H1 (cell line): ENCODE measurements at regions not wholly inside any gene's neighbourhood (a gene's known extent, or its start where the extent isn't known, plus 50 kb on each side); places are given as distances from the start of the nearest gene placed in this dataset.

ENCODE experiments used
- CTCF ChIA-PET: fragments of 300-600 bp; sonication (Branson Sonifier 250); formaldehyde crosslinking; loops from one replicate; lab custom pipeline; 2021; ENCODE audit not compliant: partially characterized antibody; lab: Charles Lee
- POLR2A ChIA-PET: fragments of 300-600 bp; sonication (Branson Sonifier 250); formaldehyde crosslinking; loops from one replicate; lab custom pipeline; 2021; ENCODE audit warnings: inconsistent platforms; ENCODE audit not compliant: partially characterized antibody; lab: Charles Lee
- DNase-seq, 2 experiments: peaks; one replicate each; pipeline versions ENCODE4 v3.0.0 to v3.0.0-alpha.2; 2010 to 2022; ENCODE audit warnings: low spot score in 2 of 2, low read depth in 1 of 2, mixed read lengths in 1 of 2
- FAIRE-seq: peaks from 2 replicates; lab custom pipeline; 2011; peaks lifted over from hg19 to GRCh38; lab: Jason Lieb, UNC
- H2AFZ ChIP-seq: 2 replicates; pipeline ENCODE4 v1.8.1; 2012; ENCODE audit warnings: low read length, inconsistent platforms
- H2AK5ac ChIP-seq: 2 replicates; pipeline ENCODE4 v1.6.1; 2013; ENCODE audit warnings: low read depth, low read length
- H2BK120ac ChIP-seq: replicated peaks from 2 replicates; pipeline ENCODE3; 2013; ENCODE audit warnings: low read depth, low read length, inconsistent platforms
- H2BK12ac ChIP-seq: 2 replicates; pipeline ENCODE4 v1.6.1; 2013; ENCODE audit warnings: low read depth, low read length
- H2BK15ac ChIP-seq: 2 replicates; pipeline ENCODE4 v1.6.1; 2013; ENCODE audit warnings: low read length
- H2BK20ac ChIP-seq: 2 replicates; pipeline ENCODE4 v1.6.1; 2013; ENCODE audit warnings: low read length
- H2BK5ac ChIP-seq: 2 replicates; pipeline ENCODE4 v1.6.1; 2013; ENCODE audit warnings: low read depth, low read length
- H3K14ac ChIP-seq: 2 replicates; pipeline ENCODE4 v1.6.1; 2013; ENCODE audit warnings: inconsistent platforms; ENCODE audit not compliant: insufficient read length
- H3K18ac ChIP-seq: 2 replicates; pipeline ENCODE4 v1.6.1; 2013; ENCODE audit warnings: low read length; ENCODE audit errors: extremely low read depth
- H3K23ac ChIP-seq: 2 replicates; pipeline ENCODE4 v1.6.1; 2013; ENCODE audit warnings: inconsistent platforms; ENCODE audit not compliant: insufficient read length
- H3K23me2 ChIP-seq: 2 replicates; pipeline ENCODE4 v1.6.1; 2013; ENCODE audit warnings: low read depth, low read length
- H3K27ac ChIP-seq: 2 replicates; pipeline ENCODE4 v1.6.1; 2011; ENCODE audit warnings: low read depth, low read length, inconsistent platforms
- H3K27me3 ChIP-seq, 4 experiments: replicated peaks in 1 of 4; 1 replicate in 1 of 4; 2 replicates in 3 of 4; pipeline versions ENCODE4 v1.6.1 to v1.8.1; 2011 to 2013; ENCODE audit warnings: low read length in 3 of 4, mild to moderate bottlenecking in 3 of 4, inconsistent platforms in 2 of 4, mixed read lengths in 2 of 4, moderate library complexity in 1 of 4; ENCODE audit not compliant: control insufficient read depth in 3 of 4, insufficient read depth in 3 of 4; ENCODE audit errors: extremely low read depth in 1 of 4
- H3K36me3 ChIP-seq, 4 experiments: 2 replicates each; pipeline versions ENCODE4 v1.6.1 to v1.8.1; 2011 to 2013; ENCODE audit warnings: mild to moderate bottlenecking in 4 of 4, low read length in 3 of 4, moderate library complexity in 2 of 4, control low read depth in 1 of 4, inconsistent platforms in 1 of 4; ENCODE audit not compliant: insufficient read depth in 4 of 4, control insufficient read depth in 2 of 4
- H3K4ac ChIP-seq: replicated peaks from 2 replicates; pipeline ENCODE3; 2013; ENCODE audit warnings: low read length, low read depth, mixed read lengths, inconsistent platforms; ENCODE audit not compliant: insufficient read length
- H3K4me1 ChIP-seq, 4 experiments: replicated peaks in 1 of 4; 1 replicate in 1 of 4; 2 replicates in 3 of 4; pipeline versions ENCODE4 v1.6.1 to v1.8.1; 2011 to 2013; ENCODE audit warnings: low read length in 3 of 4, inconsistent platforms in 2 of 4, mixed read lengths in 1 of 4; ENCODE audit not compliant: insufficient read depth in 4 of 4, control insufficient read depth in 3 of 4
- H3K4me2 ChIP-seq, 2 experiments: 2 replicates each; pipeline versions ENCODE4 v1.6.1 to v1.8.1; 2011 to 2013; ENCODE audit warnings: low read depth in 2 of 2, low read length in 2 of 2, control low read depth in 1 of 2, inconsistent platforms in 1 of 2, mild to moderate bottlenecking in 1 of 2; ENCODE audit not compliant: insufficient read depth in 1 of 2
- H3K4me3 ChIP-seq, 4 experiments: fragments of 200-600, 300-600 bp in 1 of 4; sonication (generic), shearing (Covaris generic), sonication (Bioruptor Twin) in 1 of 4; 2 replicates each; pipeline versions ENCODE4 v1.5.1 to v1.8.1; 2011 to 2016; ENCODE audit warnings: low read length in 4 of 4, low read depth in 3 of 4, control low read depth in 2 of 4, inconsistent platforms in 2 of 4, mild to moderate bottlenecking in 2 of 4, mixed read lengths in 1 of 4, moderate library complexity in 1 of 4; ENCODE audit not compliant: insufficient read depth in 2 of 4; ENCODE audit errors: extremely low read depth in 1 of 4
- H3K56ac ChIP-seq: replicated peaks from 2 replicates; pipeline ENCODE3; 2013; ENCODE audit warnings: low read depth, mild to moderate bottlenecking, mixed read lengths, low read length, inconsistent platforms; ENCODE audit not compliant: insufficient read length
- H3K79me1 ChIP-seq: 2 replicates; pipeline ENCODE4 v1.6.1; 2013; ENCODE audit warnings: low read depth, low read length, control low read depth
- H3K79me2 ChIP-seq, 2 experiments: 2 replicates each; pipeline versions ENCODE4 v1.6.1 to v1.8.1; 2012 to 2013; ENCODE audit warnings: low read length in 2 of 2, mild to moderate bottlenecking in 2 of 2, inconsistent platforms in 1 of 2; ENCODE audit not compliant: insufficient read depth in 2 of 2, control insufficient read depth in 1 of 2
- H3K9ac ChIP-seq, 4 experiments: replicated peaks in 1 of 4; 1 replicate in 1 of 4; 2 replicates in 3 of 4; pipeline versions ENCODE4 v1.6.1 to v1.8.1; 2011 to 2013; ENCODE audit warnings: low read depth in 3 of 4, low read length in 3 of 4, control low read depth in 2 of 4, mild to moderate bottlenecking in 2 of 4, moderate library complexity in 2 of 4, inconsistent platforms in 1 of 4; ENCODE audit errors: extremely low read depth in 1 of 4
- H3K9me3 ChIP-seq, 2 experiments: 2 replicates each; pipeline versions ENCODE4 v1.6.1 to v1.8.1; 2012 to 2013; ENCODE audit warnings: mild to moderate bottlenecking in 2 of 2, moderate library complexity in 2 of 2, control low read depth in 1 of 2, inconsistent platforms in 1 of 2, low read depth in 1 of 2, low read length in 1 of 2, mixed read lengths in 1 of 2; ENCODE audit not compliant: insufficient read depth in 2 of 2
- H4K20me1 ChIP-seq, 2 experiments: replicated peaks in 1 of 2; 2 replicates each; pipeline versions ENCODE3 to v1.8.1; 2011 to 2013; ENCODE audit warnings: inconsistent platforms in 2 of 2, low read length in 2 of 2, mild to moderate bottlenecking in 1 of 2; ENCODE audit not compliant: insufficient read depth in 2 of 2, control insufficient read depth in 1 of 2
- H4K5ac ChIP-seq: 2 replicates; pipeline ENCODE4 v1.6.1; 2013; ENCODE audit warnings: low read length, low read depth, mixed read lengths, inconsistent platforms; ENCODE audit not compliant: insufficient read length
- H4K8ac ChIP-seq: 2 replicates; pipeline ENCODE4 v1.8.0; 2013; ENCODE audit warnings: mild to moderate bottlenecking, moderate library complexity, low read length, inconsistent platforms; ENCODE audit not compliant: insufficient read depth; ENCODE audit errors: extremely low read depth
- H4K91ac ChIP-seq: replicated peaks from 2 replicates; pipeline ENCODE3; 2013; ENCODE audit warnings: low read length, mixed read lengths, inconsistent platforms; ENCODE audit not compliant: insufficient read length
- BCL11A ChIP-seq, 2 experiments: IDR thresholded peaks; one replicate each; pipeline ENCODE4 v1.6.1; 2011; ENCODE audit warnings: low read depth in 2 of 2, low read length in 2 of 2, mild to moderate bottlenecking in 2 of 2
- CEBPB ChIP-seq: IDR thresholded peaks from 2 replicates; pipeline ENCODE4 v1.6.1; 2012; ENCODE audit warnings: low read depth, low read length
- CHD2 ChIP-seq: IDR thresholded peaks from 2 replicates; pipeline ENCODE4 v1.6.1; 2012; ENCODE audit warnings: low read length, improper control_type of control experiment
- TAF7 ChIP-seq: optimal IDR thresholded peaks from 2 replicates; pipeline ENCODE3; 2011; ENCODE audit warnings: low read depth, mild to moderate bottlenecking, inconsistent platforms, low read length, moderate library complexity, borderline replicate concordance
- WGBS, 2 experiments: shearing (Covaris generic) in 1 of 2; methylation state at CpG; one replicate each; pipeline versions ENCODE4 v1.1.6 to v1.1.7; 2013 to 2015; ENCODE audit warnings: low lambda C conversion rate in 2 of 2, mixed read lengths in 2 of 2, inconsistent platforms in 1 of 2, low coverage in 1 of 2, missing lambda C conversion rate in 1 of 2; ENCODE audit not compliant: insufficient replicate concordance in 2 of 2, insufficient coverage in 1 of 2, insufficient read length in 1 of 2; ENCODE audit errors: extremely low coverage in 1 of 2, missing lambda C conversion rate in 1 of 2; 5-methylcytosine and 5-hydroxymethylcytosine counted together

- no peaks in the 10 kb centered on the region for H4K20me1 ChIP-seq
- no peak overlapping the region for H2BK20ac ChIP-seq
- H3K9me3 ChIP-seq: no peaks in the 10 kb centered on the region
- H2BK15ac ChIP-seq: no peak overlapping the region
- FAIRE-seq (no peak), DNase-seq (no peak)
- 75% methylated on average over 2 of the region's 2 CpGs; no CpG with 5 or more reads in 1 of the 2 experiments for WGBS, 2 experiments
- no peak overlapping the region for H3K9ac ChIP-seq
- no peaks in the 10 kb centered on the region for H3K27me3 ChIP-seq
- no peak for TF ChIP-seq BCL11A (IDR thresholded peaks at IDR 0.05; ENCODE audit: low read depth in 2 of 2, low read length in 2 of 2)
- no peak for TF ChIP-seq CHD2
- no peak for TF ChIP-seq TAF7
- TF ChIP-seq CEBPB: no peak
- H3K23me2 ChIP-seq: no peaks in the 10 kb centered on the region
- no peaks in the 10 kb centered on the region for H3K79me2 ChIP-seq
- H3K36me3 ChIP-seq: no peaks in the 10 kb centered on the region
- H3K79me1 ChIP-seq: no peaks in the 10 kb centered on the region
- H3K4me1 ChIP-seq: peaks cover 0 to 3% (median 0%) of the 10 kb centered on the region in 4 experiments; a peak in 1 of 7 replicates
- no peak overlapping the region for H3K56ac ChIP-seq
- no peak overlapping the region for H3K4ac ChIP-seq
- H4K91ac ChIP-seq: no peak overlapping the region
- no peak overlapping the region for H3K27ac ChIP-seq
- ChIA-PET POLR2A (no interaction called here), CTCF (interaction anchor here (1.1 to 1.6 kb wide), 2 partner anchors 11 to 15 kb away, joined by 3 to 6 read pairs; no protein-coding TSS in a partner anchor)
- no peak overlapping the region for H4K5ac ChIP-seq
- H3K23ac ChIP-seq: no peak overlapping the region
- no peak overlapping the region for H3K4me3 ChIP-seq
- H3K4me2 ChIP-seq: no peak overlapping the region
- H2BK12ac ChIP-seq: no peak overlapping the region
- no peak overlapping the region for H3K14ac ChIP-seq
- no peak overlapping the region for H4K8ac ChIP-seq
- no peak overlapping the region for H3K18ac ChIP-seq
- no peak overlapping the region for H2BK5ac ChIP-seq
- no peak overlapping the region for H2AK5ac ChIP-seq
- H2BK120ac ChIP-seq: no peak overlapping the region
- no peak overlapping the region for H2AFZ ChIP-seq
These were observed 106.7 kb upstream of the MBL2 start for GRCh38 chr10:52879091-52879807.
